22Rv1 (cell line): ENCODE measurements at regions not wholly inside any gene's neighbourhood (a gene's known extent, or its start where the extent isn't known, plus 50 kb on each side); places are given as distances from the start of the nearest gene placed in this dataset.

Experiments used
- CTCF ChIP-seq: fragments of 450-650 bp; IDR thresholded peaks from 2 replicates; pipeline ENCODE4 v1.5.1; 2017; ENCODE audit warnings: mild to moderate bottlenecking
- ZFX ChIP-seq: fragments of 450-650 bp; IDR thresholded peaks from 2 replicates; pipeline ENCODE4 v1.6.1; 2017; ENCODE audit warnings: antibody characterized with exemption, borderline replicate concordance

- TF ChIP-seq CTCF = no peak
- no peak for TF ChIP-seq ZFX
Measured at GRCh38 chr5:10913181-10913810, 152.3 kb upstream of the DAP start.
